ENCODE measurements at regions not wholly inside any gene's neighbourhood (a gene's known extent, or its start where the extent isn't known, plus 50 kb on each side); places are given as distances from the start of the nearest gene placed in this dataset.

DNA sequence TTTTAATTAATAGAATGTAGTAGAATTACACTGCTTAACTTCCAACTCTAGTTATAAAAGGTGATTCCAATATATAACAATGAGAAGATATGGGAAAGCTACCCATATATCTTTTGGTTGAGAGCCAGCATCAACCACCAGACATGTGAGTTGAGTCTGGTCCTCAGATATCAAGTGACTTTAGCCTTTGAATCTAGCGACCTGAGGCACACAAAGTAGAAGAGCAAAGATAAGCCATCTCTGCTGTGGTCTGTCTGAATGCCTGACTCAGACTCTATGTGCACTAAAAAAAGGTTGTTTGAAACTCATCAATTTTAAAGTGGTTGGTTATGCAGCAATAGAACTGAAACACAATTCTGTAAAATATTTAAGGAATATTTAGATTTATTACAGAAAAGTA, 492.5 kb upstream of the SOX9 start:
- TF ChIP-seq REST (IDR thresholded peaks at IDR 0.05; ENCODE audit: insufficient replicate concordance, low read depth): no peak
- no peak for TF ChIP-seq SPI1 (IDR thresholded peaks at IDR 0.05; ENCODE audit: borderline replicate concordance, low read depth)
- TF ChIP-seq GABPA (IDR thresholded peaks at IDR 0.05; ENCODE audit: low read depth): no peak
- TF ChIP-seq, protein P1, sequence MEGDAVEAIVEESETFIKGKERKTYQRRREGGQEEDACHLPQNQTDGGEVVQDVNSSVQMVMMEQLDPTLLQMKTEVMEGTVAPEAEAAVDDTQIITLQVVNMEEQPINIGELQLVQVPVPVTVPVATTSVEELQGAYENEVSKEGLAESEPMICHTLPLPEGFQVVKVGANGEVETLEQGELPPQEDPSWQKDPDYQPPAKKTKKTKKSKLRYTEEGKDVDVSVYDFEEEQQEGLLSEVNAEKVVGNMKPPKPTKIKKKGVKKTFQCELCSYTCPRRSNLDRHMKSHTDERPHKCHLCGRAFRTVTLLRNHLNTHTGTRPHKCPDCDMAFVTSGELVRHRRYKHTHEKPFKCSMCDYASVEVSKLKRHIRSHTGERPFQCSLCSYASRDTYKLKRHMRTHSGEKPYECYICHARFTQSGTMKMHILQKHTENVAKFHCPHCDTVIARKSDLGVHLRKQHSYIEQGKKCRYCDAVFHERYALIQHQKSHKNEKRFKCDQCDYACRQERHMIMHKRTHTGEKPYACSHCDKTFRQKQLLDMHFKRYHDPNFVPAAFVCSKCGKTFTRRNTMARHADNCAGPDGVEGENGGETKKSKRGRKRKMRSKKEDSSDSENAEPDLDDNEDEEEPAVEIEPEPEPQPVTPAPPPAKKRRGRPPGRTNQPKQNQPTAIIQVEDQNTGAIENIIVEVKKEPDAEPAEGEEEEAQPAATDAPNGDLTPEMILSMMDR (IDR thresholded peaks at IDR 0.05; ENCODE audit: insufficient read depth, low read length): no peak
- no peak for TF ChIP-seq POLR2AphosphoS5 (IDR thresholded peaks at IDR 0.05; ENCODE audit: low read depth)
- Histone ChIP-seq H3K4me3 (replicated peaks; ENCODE audit: insufficient read depth, low read length) (no peak overlapping the region), H3K27ac (replicated peaks) (no peak overlapping the region), H3K27me3 (ENCODE audit: insufficient read depth, poor library complexity, severe bottlenecking) (no peaks in the 10 kb centered on the region)
- no peak for DNase-seq (ENCODE audit: low read depth in 1 of 2, low spot score in 1 of 2)

GRCh38 chr17:71631483-71631882, 489.3 kb upstream of the SOX9 start:
- H3K27me3 ChIP-seq (ENCODE audit: insufficient read depth, poor library complexity, severe bottlenecking): no peaks in the 10 kb centered on the region
- no peak for TF ChIP-seq SPI1 (IDR thresholded peaks at IDR 0.05; ENCODE audit: borderline replicate concordance, low read depth)
- no peak for TF ChIP-seq GABPA (IDR thresholded peaks at IDR 0.05; ENCODE audit: low read depth)
- TF ChIP-seq, protein P1 (IDR thresholded peaks at IDR 0.05; ENCODE audit: insufficient read depth, low read length): no peak
- no peak for TF ChIP-seq POLR2AphosphoS5 (IDR thresholded peaks at IDR 0.05; ENCODE audit: low read depth)
- TF ChIP-seq REST (IDR thresholded peaks at IDR 0.05; ENCODE audit: insufficient replicate concordance, low read depth): no peak
- no peak overlapping the region for H3K4me3 ChIP-seq (replicated peaks; ENCODE audit: insufficient read depth, low read length)
- no peak for DNase-seq (ENCODE audit: low read depth in 1 of 2, low spot score in 1 of 2)
- H3K27ac ChIP-seq (replicated peaks): no peak overlapping the region

GRCh38 chr17:71632328-71632727, 488.5 kb upstream of the SOX9 start:
- H3K4me3 ChIP-seq (replicated peaks; ENCODE audit: insufficient read depth, low read length): no peak overlapping the region
- H3K27me3 ChIP-seq (ENCODE audit: insufficient read depth, poor library complexity, severe bottlenecking): no peaks in the 10 kb centered on the region
- TF ChIP-seq, protein P1 (IDR thresholded peaks at IDR 0.05; ENCODE audit: insufficient read depth, low read length): no peak
- TF ChIP-seq POLR2AphosphoS5 (IDR thresholded peaks at IDR 0.05; ENCODE audit: low read depth) (no peak), REST (IDR thresholded peaks at IDR 0.05; ENCODE audit: insufficient replicate concordance, low read depth) (no peak), SPI1 (IDR thresholded peaks at IDR 0.05; ENCODE audit: borderline replicate concordance, low read depth) (no peak), GABPA (IDR thresholded peaks at IDR 0.05; ENCODE audit: low read depth) (no peak)
- DNase-seq (ENCODE audit: low read depth in 1 of 2, low spot score in 1 of 2): no peak
- no peak overlapping the region for H3K27ac ChIP-seq (replicated peaks)

Data from HL-60 (cell line).